Tibial nerve (tissue), 4 donors: ENCODE measurements at regions not wholly inside any gene's neighbourhood (a gene's known extent, or its start where the extent isn't known, plus 50 kb on each side); places are given as distances from the start of the nearest gene placed in this dataset.

Source experiments
- DNase-seq, 2 donors: peaks; one replicate each; pipeline ENCODE4 v3.0.0-alpha.2; 2019; ENCODE audit warnings: low spot score in 2 of 2
- H3K27ac ChIP-seq, 4 donors: fragments of 200-600 bp; sonication (generic) in 3 of 4; one replicate each; pipeline ENCODE4 v1.5.1; 2017 to 2019; ENCODE audit warnings: mild to moderate bottlenecking in 1 of 4
- H3K27me3 ChIP-seq, 2 donors: fragments of 200-600 bp; sonication (generic) in 1 of 2; one replicate each; pipeline versions ENCODE4 v1.5.1 to v1.6.0; 2017 to 2019
- H3K36me3 ChIP-seq, 3 donors: fragments of 200-600 bp; sonication (generic); one replicate each; pipeline ENCODE4 v1.5.1; 2018 to 2019
- H3K4me1 ChIP-seq, 4 donors: fragments of 200-600 bp; sonication (generic) in 3 of 4; one replicate each; pipeline ENCODE4 v1.5.1; 2017 to 2019
- H3K4me3 ChIP-seq, 4 donors: fragments of 200-600 bp; sonication (generic) in 3 of 4; one replicate each; pipeline ENCODE4 v1.5.1; 2017 to 2019; ENCODE audit warnings: mild to moderate bottlenecking in 1 of 4, moderate library complexity in 1 of 4
- H3K9me3 ChIP-seq, 4 donors: fragments of 200-600 bp; sonication (generic) in 3 of 4; one replicate each; pipeline ENCODE4 v1.5.1; 2017 to 2019
- EP300 ChIP-seq, 2 donors: sonication (generic); formaldehyde crosslinking; IDR thresholded peaks; one replicate each; pipeline ENCODE4 v1.6.1; 2017; ENCODE audit warnings: antibody characterized with exemption in 2 of 2, mild to moderate bottlenecking in 1 of 2
- POLR2A ChIP-seq, 2 donors: fragments of 450-650 bp; IDR thresholded peaks; one replicate each; pipeline ENCODE4 v1.6.1; 2017; ENCODE audit warnings: antibody characterized with exemption in 2 of 2, mild to moderate bottlenecking in 2 of 2, moderate library complexity in 2 of 2
- WGBS, 2 donors: methylation state at CpG; one replicate each; pipeline ENCODE4 v1.1.5; 2018; 5-methylcytosine and 5-hydroxymethylcytosine counted together
- TF ChIP-seq, protein P1 (sequence below), 5 experiments: fragments of 200-600 bp in 3 of 5; fragments of 450-650 bp in 2 of 5; sonication (generic) in 3 of 5; IDR thresholded peaks; one replicate each; pipeline ENCODE4 v1.5.1; 2016 to 2019; ENCODE audit warnings: antibody characterized with exemption in 5 of 5, mild to moderate bottlenecking in 3 of 5, moderate library complexity in 2 of 5

- WGBS, 2 donors = 75 to 76% methylated on average over 9 of the region's 9 CpGs
- Histone ChIP-seq H3K36me3 (no peaks in the 10 kb centered on the region), H3K4me1 (peaks cover 0 to 17% (median 0%) of the 10 kb centered on the region in 4 donors), H3K4me3 (no peak overlapping the region), H3K9me3 (no peaks in the 10 kb centered on the region), H3K27ac (no peak overlapping the region), H3K27me3 (no peaks in the 10 kb centered on the region)
- TF ChIP-seq, protein P1, sequence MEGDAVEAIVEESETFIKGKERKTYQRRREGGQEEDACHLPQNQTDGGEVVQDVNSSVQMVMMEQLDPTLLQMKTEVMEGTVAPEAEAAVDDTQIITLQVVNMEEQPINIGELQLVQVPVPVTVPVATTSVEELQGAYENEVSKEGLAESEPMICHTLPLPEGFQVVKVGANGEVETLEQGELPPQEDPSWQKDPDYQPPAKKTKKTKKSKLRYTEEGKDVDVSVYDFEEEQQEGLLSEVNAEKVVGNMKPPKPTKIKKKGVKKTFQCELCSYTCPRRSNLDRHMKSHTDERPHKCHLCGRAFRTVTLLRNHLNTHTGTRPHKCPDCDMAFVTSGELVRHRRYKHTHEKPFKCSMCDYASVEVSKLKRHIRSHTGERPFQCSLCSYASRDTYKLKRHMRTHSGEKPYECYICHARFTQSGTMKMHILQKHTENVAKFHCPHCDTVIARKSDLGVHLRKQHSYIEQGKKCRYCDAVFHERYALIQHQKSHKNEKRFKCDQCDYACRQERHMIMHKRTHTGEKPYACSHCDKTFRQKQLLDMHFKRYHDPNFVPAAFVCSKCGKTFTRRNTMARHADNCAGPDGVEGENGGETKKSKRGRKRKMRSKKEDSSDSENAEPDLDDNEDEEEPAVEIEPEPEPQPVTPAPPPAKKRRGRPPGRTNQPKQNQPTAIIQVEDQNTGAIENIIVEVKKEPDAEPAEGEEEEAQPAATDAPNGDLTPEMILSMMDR (IDR thresholded peaks at IDR 0.05) = no peak
- TF ChIP-seq EP300 (IDR thresholded peaks at IDR 0.05) = no peak
- no peak for TF ChIP-seq POLR2A (IDR thresholded peaks at IDR 0.05)
- no peak for DNase-seq
Observed at GRCh38 chr5:138664276-138664943, 88.8 kb upstream of the CTNNA1 start.

- H3K4me1 ChIP-seq = peaks cover 0 to 17% (median 0%) of the 10 kb centered on the region in 4 donors
- no peaks in the 10 kb centered on the region for H3K9me3 ChIP-seq
- DNase-seq = peak in 1 of 2 donors; percentile 9
- TF ChIP-seq EP300 (IDR thresholded peaks at IDR 0.05) = peak in 1 of 2 donors; percentile 32
- TF ChIP-seq, protein P1 (IDR thresholded peaks at IDR 0.05) = no peak
- H3K36me3 ChIP-seq = no peaks in the 10 kb centered on the region
- H3K27ac ChIP-seq = no peak overlapping the region
- H3K4me3 ChIP-seq = no peak overlapping the region
- 62 to 67% methylated on average over 4 of the region's 4 CpGs for WGBS, 2 donors
- no peaks in the 10 kb centered on the region for H3K27me3 ChIP-seq
Observed at GRCh38 chr5:138663561-138663960, 88.4 kb upstream of the HSPA9 start.

GRCh38 chr5:138663009-138663408, 87.8 kb upstream of the HSPA9 start:
- Histone ChIP-seq H3K27me3 (no peaks in the 10 kb centered on the region), H3K9me3 (no peaks in the 10 kb centered on the region), H3K36me3 (no peaks in the 10 kb centered on the region), H3K4me1 (peaks cover 0 to 17% (median 0%) of the 10 kb centered on the region in 4 donors), H3K4me3 (no peak overlapping the region), H3K27ac (no peak overlapping the region)
- DNase-seq = no peak
- 68 to 77% methylated on average over 5 of the region's 5 CpGs for WGBS, 2 donors
- TF ChIP-seq POLR2A (IDR thresholded peaks at IDR 0.05) = no peak
- TF ChIP-seq EP300 (IDR thresholded peaks at IDR 0.05) = no peak
- TF ChIP-seq, protein P1 (IDR thresholded peaks at IDR 0.05) = no peak

DNA sequence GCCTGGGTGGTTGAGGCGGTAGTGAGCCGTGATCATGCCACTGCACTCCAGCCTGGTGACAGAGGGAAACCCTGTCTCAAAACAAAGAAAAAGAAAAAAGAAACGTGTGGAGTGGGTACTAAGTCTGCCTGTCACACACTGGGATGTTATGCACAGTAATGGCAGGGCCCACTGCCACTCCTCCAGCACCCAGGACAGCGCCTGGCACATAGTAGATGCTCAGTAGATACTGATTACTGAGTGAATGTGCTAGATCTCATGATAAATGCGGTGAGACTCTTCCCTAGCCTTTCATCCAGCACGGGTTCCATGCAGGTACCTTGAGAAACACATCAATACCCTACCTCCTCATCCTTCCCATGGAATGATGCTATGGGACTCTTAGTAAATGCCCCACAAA, 87.4 kb upstream of the HSPA9 start:
- Histone ChIP-seq H3K27ac (no peak overlapping the region), H3K4me3 (no peak overlapping the region), H3K4me1 (peaks cover 0 to 18% (median under 1%) of the 10 kb centered on the region in 4 donors), H3K36me3 (no peaks in the 10 kb centered on the region), H3K9me3 (no peaks in the 10 kb centered on the region), H3K27me3 (no peaks in the 10 kb centered on the region)
- no peak for DNase-seq
- 83 to 84% methylated on average over 6 of the region's 6 CpGs for WGBS, 2 donors
- no peak for TF ChIP-seq EP300 (IDR thresholded peaks at IDR 0.05)
- no peak for TF ChIP-seq POLR2A (IDR thresholded peaks at IDR 0.05)
- TF ChIP-seq, protein P1 (IDR thresholded peaks at IDR 0.05) = no peak

DNA sequence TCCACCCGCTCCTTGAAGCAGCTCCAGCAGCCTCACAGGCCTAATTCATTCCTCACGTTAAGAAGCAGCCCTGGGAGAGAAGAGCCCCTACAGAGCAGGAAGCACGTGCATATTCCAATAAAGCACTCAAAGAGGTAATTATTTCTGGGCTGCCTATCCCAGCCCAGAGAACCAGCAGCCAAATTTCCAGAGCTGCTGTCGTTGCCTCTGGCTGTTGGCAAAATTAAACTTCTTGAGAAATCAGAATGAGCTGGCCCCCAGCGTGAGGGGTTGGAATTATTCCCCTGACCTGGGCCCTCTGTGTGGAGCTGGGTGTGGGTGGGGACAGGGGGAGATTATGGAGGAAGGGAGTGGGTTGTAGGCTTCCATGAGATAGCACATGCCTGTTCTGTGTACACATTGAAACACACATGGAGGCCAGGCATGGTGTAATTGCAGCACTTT, 86.8 kb upstream of the HSPA9 start:
- 39 to 49% methylated on average over 5 of the region's 5 CpGs for WGBS, 2 donors
- Histone ChIP-seq H3K4me1 (peaks cover 0 to 24% (median 3%) of the 10 kb centered on the region in 4 donors), H3K9me3 (no peaks in the 10 kb centered on the region), H3K36me3 (no peaks in the 10 kb centered on the region), H3K27me3 (no peaks in the 10 kb centered on the region), H3K27ac (no peak overlapping the region), H3K4me3 (no peak overlapping the region)
- DNase-seq = no peak
- TF ChIP-seq EP300 (IDR thresholded peaks at IDR 0.05) (no peak), POLR2A (IDR thresholded peaks at IDR 0.05) (no peak)
- TF ChIP-seq, protein P1 (IDR thresholded peaks at IDR 0.05) = no peak
